ENCODE measurements at regions not wholly inside any gene's neighbourhood (a gene's known extent, or its start where the extent isn't known, plus 50 kb on each side); places are given as distances from the start of the nearest gene placed in this dataset.

DNA sequence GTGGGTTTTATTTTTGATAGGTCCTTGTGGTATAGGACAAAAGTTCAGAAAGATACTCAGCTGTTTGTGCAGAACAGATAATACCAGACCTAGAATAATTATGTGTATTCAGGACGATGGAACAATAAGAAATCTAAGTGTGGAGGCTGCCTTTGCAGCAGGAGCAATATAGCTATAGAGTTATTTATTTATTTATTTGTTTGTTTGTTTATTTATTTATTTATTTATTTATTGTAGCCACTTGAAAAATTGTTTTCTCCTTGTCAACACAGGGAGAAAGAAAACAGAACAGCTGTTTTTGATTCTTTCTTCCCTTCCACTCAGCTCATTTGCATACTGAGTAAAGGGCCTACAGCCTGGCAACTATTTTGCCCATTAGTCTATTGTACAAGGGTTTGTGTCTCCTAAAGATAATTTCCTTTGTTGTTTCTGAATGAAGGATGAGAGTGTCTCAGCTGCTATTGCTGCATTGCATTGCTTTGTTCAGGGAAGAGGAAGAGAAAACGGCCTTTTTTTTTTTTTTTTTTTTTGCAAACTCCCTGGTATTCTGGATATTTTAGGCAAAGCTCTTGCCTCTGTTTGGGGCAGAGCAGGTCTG lies 56.0 kb upstream of the ESX1 start:
- TF ChIP-seq BHLHE40 (IDR thresholded peaks at IDR 0.05; ENCODE audit: borderline replicate concordance) (no peak), SUZ12 (IDR thresholded peaks at IDR 0.05) (no peak), LEF1 (IDR thresholded peaks at IDR 0.05; ENCODE audit: borderline replicate concordance) (no peak), NFRKB (IDR thresholded peaks at IDR 0.05) (no peak), ELF4 (IDR thresholded peaks at IDR 0.05) (no peak)

Measured in HEK293T (cell line).